HL-60 (cell line): ENCODE measurements at regions not wholly inside any gene's neighbourhood (a gene's known extent, or its start where the extent isn't known, plus 50 kb on each side); places are given as distances from the start of the nearest gene placed in this dataset.

Source experiments
- DNase-seq, 2 experiments: peaks; one replicate each; pipeline ENCODE4 v3.0.0-alpha.2; 2010 to 2020; ENCODE audit warnings: low read depth in 1 of 2, low spot score in 1 of 2
- H3K27ac ChIP-seq: fragments of 250-450 bp; sonication (Bioruptor Pico); replicated peaks from 2 replicates; pipeline ENCODE4 v1.5.1; 2020; ENCODE audit warnings: mild to moderate bottlenecking, moderate library complexity
- H3K27me3 ChIP-seq: fragments of 250-450 bp; sonication (Bioruptor Pico); 2 replicates; pipeline ENCODE4 v1.5.1; 2021; ENCODE audit warnings: mild to moderate bottlenecking, moderate library complexity; ENCODE audit not compliant: insufficient read depth, poor library complexity, severe bottlenecking
- H3K4me3 ChIP-seq: replicated peaks from 2 replicates; pipeline ENCODE4 v1.5.1; 2011; ENCODE audit warnings: mild to moderate bottlenecking, control low read depth, low read length; ENCODE audit not compliant: insufficient read depth
- GABPA ChIP-seq: IDR thresholded peaks from 2 replicates; pipeline ENCODE4 v1.6.1; 2012; ENCODE audit warnings: low read depth
- POLR2AphosphoS5 ChIP-seq: IDR thresholded peaks from 2 replicates; pipeline ENCODE4 v1.6.1; 2012; ENCODE audit warnings: low read depth
- REST ChIP-seq: IDR thresholded peaks from 2 replicates; pipeline ENCODE4 v1.6.1; 2012; ENCODE audit warnings: low read depth; ENCODE audit not compliant: insufficient replicate concordance
- SPI1 ChIP-seq: IDR thresholded peaks from 2 replicates; pipeline ENCODE4 v1.6.1; 2012; ENCODE audit warnings: low read depth, mild to moderate bottlenecking, borderline replicate concordance
- TF ChIP-seq, protein P1 (sequence below): IDR thresholded peaks from one replicate; pipeline ENCODE4 v1.5.1; 2011; ENCODE audit warnings: low read length, control low read depth, inconsistent platforms; ENCODE audit not compliant: insufficient read depth

DNA sequence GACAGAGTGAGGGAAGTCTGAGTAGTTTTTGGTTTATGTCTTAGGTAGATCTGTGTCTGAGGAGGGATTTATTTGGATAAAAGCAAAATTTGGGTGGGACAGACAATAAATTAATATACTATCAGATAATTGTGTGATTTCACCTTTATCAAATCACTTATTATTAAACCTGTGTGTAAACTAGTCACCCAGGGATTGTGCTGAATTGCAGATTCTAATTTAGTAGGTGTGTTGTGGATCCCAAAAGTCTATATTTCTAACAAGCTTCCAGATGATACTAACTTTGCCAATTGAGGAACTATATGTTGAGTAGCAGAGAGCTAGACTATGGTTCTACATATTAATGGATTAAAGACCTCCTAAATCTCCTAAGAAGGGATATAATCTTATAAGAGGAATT lies 978.5 kb upstream of the FBXO33 start:
- Histone ChIP-seq H3K4me3 (no peak overlapping the region), H3K27ac (no peak overlapping the region), H3K27me3 (no peaks in the 10 kb centered on the region)
- DNase-seq: no peak
- TF ChIP-seq POLR2AphosphoS5 (no peak), SPI1 (no peak), GABPA (no peak), REST (no peak)
- TF ChIP-seq, protein P1, sequence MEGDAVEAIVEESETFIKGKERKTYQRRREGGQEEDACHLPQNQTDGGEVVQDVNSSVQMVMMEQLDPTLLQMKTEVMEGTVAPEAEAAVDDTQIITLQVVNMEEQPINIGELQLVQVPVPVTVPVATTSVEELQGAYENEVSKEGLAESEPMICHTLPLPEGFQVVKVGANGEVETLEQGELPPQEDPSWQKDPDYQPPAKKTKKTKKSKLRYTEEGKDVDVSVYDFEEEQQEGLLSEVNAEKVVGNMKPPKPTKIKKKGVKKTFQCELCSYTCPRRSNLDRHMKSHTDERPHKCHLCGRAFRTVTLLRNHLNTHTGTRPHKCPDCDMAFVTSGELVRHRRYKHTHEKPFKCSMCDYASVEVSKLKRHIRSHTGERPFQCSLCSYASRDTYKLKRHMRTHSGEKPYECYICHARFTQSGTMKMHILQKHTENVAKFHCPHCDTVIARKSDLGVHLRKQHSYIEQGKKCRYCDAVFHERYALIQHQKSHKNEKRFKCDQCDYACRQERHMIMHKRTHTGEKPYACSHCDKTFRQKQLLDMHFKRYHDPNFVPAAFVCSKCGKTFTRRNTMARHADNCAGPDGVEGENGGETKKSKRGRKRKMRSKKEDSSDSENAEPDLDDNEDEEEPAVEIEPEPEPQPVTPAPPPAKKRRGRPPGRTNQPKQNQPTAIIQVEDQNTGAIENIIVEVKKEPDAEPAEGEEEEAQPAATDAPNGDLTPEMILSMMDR: no peak

- no peak overlapping the region for H3K27ac ChIP-seq
- no peak for DNase-seq
- no peaks in the 10 kb centered on the region for H3K27me3 ChIP-seq
- no peak for TF ChIP-seq GABPA
- no peak for TF ChIP-seq SPI1
- TF ChIP-seq POLR2AphosphoS5: no peak
- no peak for TF ChIP-seq REST
- TF ChIP-seq, protein P1: no peak
- H3K4me3 ChIP-seq: no peak overlapping the region
Measured at GRCh38 chr14:40402957-40403356, 970.7 kb upstream of the FBXO33 start.

GRCh38 chr14:40398981-40399380 lies 966.7 kb upstream of the FBXO33 start:
- H3K27ac ChIP-seq: no peak overlapping the region
- no peak for DNase-seq
- no peak for TF ChIP-seq REST
- TF ChIP-seq GABPA: no peak
- TF ChIP-seq, protein P1: no peak
- no peak for TF ChIP-seq POLR2AphosphoS5
- no peak for TF ChIP-seq SPI1

More at GRCh38 chr14:40398981-40399380, 966.7 kb upstream of the FBXO33 start:
- Histone ChIP-seq H3K27me3 (no peaks in the 10 kb centered on the region), H3K4me3 (no peak overlapping the region)
